ENCODE measurements at regions not wholly inside any gene's neighbourhood (a gene's known extent, or its start where the extent isn't known, plus 50 kb on each side); places are given as distances from the start of the nearest gene placed in this dataset.

- TF ChIP-seq USF2 (CRISPR knock-in tag; IDR thresholded peaks at IDR 0.05) (no peak), ATF2 (CRISPR knock-in tag; IDR thresholded peaks at IDR 0.05; ENCODE audit: borderline replicate concordance, low read depth) (no peak), STAT6 (CRISPR knock-in tag; conservative IDR thresholded peaks at IDR 0.05; ENCODE audit: low read depth) (no peak), MAX (CRISPR knock-in tag; IDR thresholded peaks at IDR 0.05) (no peak), CTCF (IDR thresholded peaks at IDR 0.05) (no peak)
Observed at GRCh38 chr3:67067251-67067650, 69.1 kb downstream of the KBTBD8 start.

All from WTC11 (cell line).